ENCODE measurements at regions not wholly inside any gene's neighbourhood (a gene's known extent, or its start where the extent isn't known, plus 50 kb on each side); places are given as distances from the start of the nearest gene placed in this dataset.

DNA sequence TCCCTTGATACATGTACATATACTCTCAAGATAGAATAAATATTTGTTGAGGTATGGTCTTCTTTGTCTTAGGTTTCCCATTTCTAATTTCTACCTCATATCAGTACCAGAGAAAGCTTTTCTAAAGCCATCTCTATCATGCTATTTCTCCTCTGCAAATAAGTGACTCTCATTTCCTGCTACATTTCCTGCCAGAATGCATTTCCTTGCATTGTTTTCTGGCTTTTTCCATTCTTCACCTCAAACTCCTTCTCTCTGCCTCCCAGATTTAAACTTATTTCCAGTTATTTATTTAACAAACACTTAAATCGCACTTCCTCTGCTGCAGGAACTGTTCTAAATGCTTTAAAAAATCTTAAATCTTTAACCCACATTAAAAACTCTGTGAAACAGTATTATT, 74.4 kb upstream of the STMND1 start:
- peaks cover under 1% of the 10 kb centered on the region for H3K4me1 ChIP-seq (ENCODE audit: insufficient read depth, low read length, poor library complexity, severe bottlenecking)
- no peak overlapping the region for H3K4me3 ChIP-seq (ENCODE audit: low read depth, low read length, poor library complexity, severe bottlenecking)
- H3K36me3 ChIP-seq (ENCODE audit: insufficient read depth, low read length, poor library complexity, severe bottlenecking), result no peaks in the 10 kb centered on the region
- intact Hi-C loops (cut with micrococcal nuclease; ENCODE audit: unreplicated experiment), result no loop called here
- no TSS peak for BruUV-seq (replicated peaks)
- ChIA-PET CTCF (no interaction called here), POLR2A (ENCODE audit: low non-redundant PET) (no interaction called here)
- no peak overlapping the region for H3K27ac ChIP-seq (ENCODE audit: low read depth, low read length, poor library complexity, severe bottlenecking)
- no peak for TF ChIP-seq EZH2 (IDR thresholded peaks at IDR 0.05; ENCODE audit: borderline replicate concordance, low read depth, low read length, poor library complexity, severe bottlenecking)
- TF ChIP-seq, protein P1, sequence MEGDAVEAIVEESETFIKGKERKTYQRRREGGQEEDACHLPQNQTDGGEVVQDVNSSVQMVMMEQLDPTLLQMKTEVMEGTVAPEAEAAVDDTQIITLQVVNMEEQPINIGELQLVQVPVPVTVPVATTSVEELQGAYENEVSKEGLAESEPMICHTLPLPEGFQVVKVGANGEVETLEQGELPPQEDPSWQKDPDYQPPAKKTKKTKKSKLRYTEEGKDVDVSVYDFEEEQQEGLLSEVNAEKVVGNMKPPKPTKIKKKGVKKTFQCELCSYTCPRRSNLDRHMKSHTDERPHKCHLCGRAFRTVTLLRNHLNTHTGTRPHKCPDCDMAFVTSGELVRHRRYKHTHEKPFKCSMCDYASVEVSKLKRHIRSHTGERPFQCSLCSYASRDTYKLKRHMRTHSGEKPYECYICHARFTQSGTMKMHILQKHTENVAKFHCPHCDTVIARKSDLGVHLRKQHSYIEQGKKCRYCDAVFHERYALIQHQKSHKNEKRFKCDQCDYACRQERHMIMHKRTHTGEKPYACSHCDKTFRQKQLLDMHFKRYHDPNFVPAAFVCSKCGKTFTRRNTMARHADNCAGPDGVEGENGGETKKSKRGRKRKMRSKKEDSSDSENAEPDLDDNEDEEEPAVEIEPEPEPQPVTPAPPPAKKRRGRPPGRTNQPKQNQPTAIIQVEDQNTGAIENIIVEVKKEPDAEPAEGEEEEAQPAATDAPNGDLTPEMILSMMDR (conservative IDR thresholded peaks at IDR 0.05; ENCODE audit: low read depth, low read length), result no peak
- H3K9me3 ChIP-seq (ENCODE audit: low read depth, low read length, poor library complexity, severe bottlenecking), result no peaks in the 10 kb centered on the region
- no peak for DNase-seq (ENCODE audit: low spot score)
- H3K27me3 ChIP-seq (replicated peaks; ENCODE audit: insufficient read depth, low read depth, low read length, poor library complexity), result no peaks in the 10 kb centered on the region

DNA sequence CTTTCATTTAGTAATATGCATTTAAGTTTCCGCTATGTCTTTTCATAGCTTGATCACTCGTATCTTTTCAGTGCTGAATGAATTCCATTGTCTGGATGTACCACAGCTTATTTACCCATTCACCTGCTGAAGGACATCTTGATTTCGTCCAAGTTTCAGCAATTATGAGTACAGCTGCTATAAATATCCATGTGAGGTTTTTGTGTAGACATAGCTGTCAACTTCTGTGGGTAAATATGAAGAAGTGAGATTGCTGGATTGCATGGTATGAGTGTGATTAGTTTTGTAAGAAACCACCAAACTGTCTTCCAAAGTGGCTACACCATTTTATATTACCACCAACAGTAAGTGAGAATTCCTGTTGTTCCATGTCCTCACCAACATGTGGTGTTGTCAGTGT, 79.2 kb upstream of the STMND1 start:
- no peaks in the 10 kb centered on the region for H3K9me3 ChIP-seq (ENCODE audit: low read depth, low read length, poor library complexity, severe bottlenecking)
- CTCF ChIA-PET, result no interaction called here
- POLR2A ChIA-PET (ENCODE audit: low non-redundant PET), result no interaction called here
- TF ChIP-seq EZH2 (IDR thresholded peaks at IDR 0.05; ENCODE audit: borderline replicate concordance, low read depth, low read length, poor library complexity, severe bottlenecking), result no peak
- TF ChIP-seq, protein P1 (conservative IDR thresholded peaks at IDR 0.05; ENCODE audit: low read depth, low read length), result no peak
- H3K36me3 ChIP-seq (ENCODE audit: insufficient read depth, low read length, poor library complexity, severe bottlenecking), result no peaks in the 10 kb centered on the region
- DNase-seq (ENCODE audit: low spot score), result no peak
- H3K4me3 ChIP-seq (ENCODE audit: low read depth, low read length, poor library complexity, severe bottlenecking), result no peak overlapping the region
- no TSS peak for BruUV-seq (replicated peaks)
- intact Hi-C loops (cut with micrococcal nuclease; ENCODE audit: unreplicated experiment), result no loop called here
- no peaks in the 10 kb centered on the region for H3K27me3 ChIP-seq (replicated peaks; ENCODE audit: insufficient read depth, low read depth, low read length, poor library complexity)
- no peak overlapping the region for H3K27ac ChIP-seq (ENCODE audit: low read depth, low read length, poor library complexity, severe bottlenecking)
- no peaks in the 10 kb centered on the region for H3K4me1 ChIP-seq (ENCODE audit: insufficient read depth, low read length, poor library complexity, severe bottlenecking)

DNA sequence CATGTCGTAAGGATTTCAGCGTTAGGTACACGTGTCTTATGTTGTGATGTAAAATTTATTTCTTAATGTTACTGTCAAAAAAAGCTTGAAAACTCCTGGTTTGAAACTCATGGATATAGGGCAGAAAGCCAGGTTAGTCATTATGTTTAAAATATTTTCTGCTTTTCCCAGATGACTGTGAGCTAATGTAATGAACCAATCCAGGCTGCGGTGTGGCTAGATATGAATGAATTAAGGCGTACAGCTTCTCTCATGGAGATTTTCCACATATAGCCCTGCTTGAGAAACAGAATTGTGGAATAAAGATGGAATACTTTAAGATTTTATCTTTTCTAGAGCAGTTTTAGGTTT, 80.3 kb upstream of the STMND1 start:
- Histone ChIP-seq H3K9me3 (ENCODE audit: low read depth, low read length, poor library complexity, severe bottlenecking) (no peaks in the 10 kb centered on the region), H3K36me3 (ENCODE audit: insufficient read depth, low read length, poor library complexity, severe bottlenecking) (no peaks in the 10 kb centered on the region), H3K4me1 (ENCODE audit: insufficient read depth, low read length, poor library complexity, severe bottlenecking) (no peaks in the 10 kb centered on the region), H3K27me3 (replicated peaks; ENCODE audit: insufficient read depth, low read depth, low read length, poor library complexity) (no peaks in the 10 kb centered on the region), H3K27ac (ENCODE audit: low read depth, low read length, poor library complexity, severe bottlenecking) (no peak overlapping the region), H3K4me3 (ENCODE audit: low read depth, low read length, poor library complexity, severe bottlenecking) (no peak overlapping the region)
- TF ChIP-seq, protein P1 (conservative IDR thresholded peaks at IDR 0.05; ENCODE audit: low read depth, low read length), result no peak
- no peak for DNase-seq (ENCODE audit: low spot score)
- intact Hi-C loops (cut with micrococcal nuclease; ENCODE audit: unreplicated experiment), result no loop called here
- POLR2A ChIA-PET (ENCODE audit: low non-redundant PET), result no interaction called here
- CTCF ChIA-PET, result no interaction called here
- no TSS peak for BruUV-seq (replicated peaks)
